ENCODE measurements at regions not wholly inside any gene's neighbourhood (a gene's known extent, or its start where the extent isn't known, plus 50 kb on each side); places are given as distances from the start of the nearest gene placed in this dataset.

- POLR2A ChIA-PET = no interaction called here
- DNase-seq = no peak
- Mint-ChIP-seq H3K4me1 (no peaks in the 10 kb centered on the region), H3K4me3 (no peak overlapping the region), H3K36me3 (no peaks in the 10 kb centered on the region), H3K9me3 (peaks cover 0 to 8% (median 2%) of the 10 kb centered on the region in 9 donors), H3K27ac (no peak overlapping the region), H3K27me3 (peaks cover 0 to 7% (median 0%) of the 10 kb centered on the region in 5 donors)
- ATAC-seq = no peak
These were observed 246.5 kb upstream of the GOLIM4 start for GRCh38 chr3:168341956-168342936.

DNA sequence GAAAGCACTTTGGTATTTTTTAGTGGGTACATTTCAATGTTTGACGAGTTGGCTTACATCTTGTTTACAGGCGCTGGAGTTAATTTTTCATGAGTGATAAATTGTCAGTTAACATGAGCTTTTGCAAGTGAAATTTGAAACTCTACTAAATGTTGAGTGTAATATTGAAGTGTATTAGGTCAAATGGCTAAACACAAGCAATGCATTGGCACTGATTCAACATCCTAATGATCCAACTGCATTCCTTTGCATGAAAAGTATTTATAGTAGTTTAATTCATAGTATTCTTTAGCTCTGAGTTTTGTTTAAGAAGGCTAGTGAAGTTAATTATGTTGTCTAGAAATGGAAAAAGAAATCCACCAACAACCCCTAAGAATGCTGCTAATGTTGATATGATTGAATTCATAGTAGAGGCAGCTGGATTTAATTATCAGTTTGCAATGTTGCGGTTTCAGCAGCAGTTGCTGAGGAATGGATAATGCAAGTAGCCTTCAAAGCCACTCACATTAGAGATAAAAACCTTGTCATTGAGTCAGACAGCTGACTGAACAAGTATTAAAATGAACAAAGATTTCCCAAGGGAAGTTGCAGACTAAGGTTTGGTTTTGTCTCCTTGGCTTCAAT, 245.6 kb upstream of the GOLIM4 start:
- no peaks in the 10 kb centered on the region for H3K4me1 Mint-ChIP-seq
- DNase-seq (no peak), ATAC-seq (no peak)
- peaks cover 0 to 4% (median 1%) of the 10 kb centered on the region in 9 donors for H3K9me3 Mint-ChIP-seq
- peaks cover 0 to 7% (median 0%) of the 10 kb centered on the region in 5 donors for H3K27me3 Mint-ChIP-seq
- no peak overlapping the region for H3K4me3 Mint-ChIP-seq
- no peaks in the 10 kb centered on the region for H3K36me3 Mint-ChIP-seq
- POLR2A ChIA-PET = no interaction called here
- no peak overlapping the region for H3K27ac Mint-ChIP-seq

DNA sequence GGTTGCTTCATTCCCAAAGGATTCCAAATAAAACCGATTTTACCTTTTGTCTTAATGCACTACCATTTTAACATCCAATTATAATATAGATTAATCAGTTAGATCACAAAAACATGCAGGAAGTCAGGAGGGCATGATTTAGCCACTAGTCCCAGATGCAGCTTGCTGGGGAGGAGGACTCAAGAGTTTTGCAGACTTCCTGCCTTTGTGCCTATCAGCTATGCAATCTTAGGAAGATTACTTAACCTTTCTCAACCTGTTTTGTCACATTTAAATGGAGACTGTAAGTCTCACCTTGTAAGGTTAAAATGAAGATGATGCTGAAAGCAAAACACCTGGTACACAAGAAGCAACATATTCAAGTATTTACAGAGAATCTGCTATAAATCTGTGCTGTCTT, 242.4 kb upstream of the GOLIM4 start:
- H3K36me3 Mint-ChIP-seq = no peaks in the 10 kb centered on the region
- ATAC-seq (no peak), DNase-seq (no peak)
- peaks cover 0 to 7% (median 0%) of the 10 kb centered on the region in 5 donors for H3K27me3 Mint-ChIP-seq
- H3K4me3 Mint-ChIP-seq = no peak overlapping the region
- no peaks in the 10 kb centered on the region for H3K9me3 Mint-ChIP-seq
- H3K27ac Mint-ChIP-seq = no peak overlapping the region
- H3K4me1 Mint-ChIP-seq = no peaks in the 10 kb centered on the region
- POLR2A ChIA-PET = no interaction called here

- no peak for DNase-seq
- no peaks in the 10 kb centered on the region for H3K9me3 Mint-ChIP-seq
- no peak for ATAC-seq
- POLR2A ChIA-PET = no interaction called here
- H3K27me3 Mint-ChIP-seq = peaks cover 0 to 7% (median 0%) of the 10 kb centered on the region in 5 donors
- no peaks in the 10 kb centered on the region for H3K36me3 Mint-ChIP-seq
- no peak overlapping the region for H3K4me3 Mint-ChIP-seq
- no peak overlapping the region for H3K27ac Mint-ChIP-seq
- H3K4me1 Mint-ChIP-seq = no peaks in the 10 kb centered on the region
These were observed 240.6 kb upstream of the GOLIM4 start for GRCh38 chr3:168336276-168336675.

DNA sequence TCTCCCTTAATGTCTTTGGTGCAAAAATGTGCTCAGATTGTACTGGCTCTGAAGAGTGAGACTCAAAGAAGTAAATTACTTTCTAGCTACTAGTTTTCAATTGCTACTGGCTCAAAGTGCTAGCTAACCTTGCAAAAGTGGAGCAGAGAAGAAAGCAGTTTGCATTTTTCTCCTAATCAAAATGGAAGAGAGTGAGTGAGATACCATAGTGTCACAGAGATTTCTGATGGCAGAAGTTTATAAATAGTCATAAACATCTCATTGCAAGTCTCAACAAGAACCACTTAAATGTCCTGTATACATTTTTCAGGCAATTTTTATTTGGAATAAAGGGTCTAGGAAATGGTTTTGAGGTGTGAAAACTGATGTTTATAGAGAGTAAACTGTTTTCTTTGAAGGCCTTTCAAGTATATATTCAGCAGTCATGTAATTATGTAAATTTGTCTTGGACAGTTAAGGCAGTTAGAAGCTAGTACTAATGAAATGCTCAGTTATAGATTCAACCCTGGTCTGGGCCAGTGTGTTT, 237.7 kb upstream of the GOLIM4 start:
- no peak overlapping the region for H3K4me3 Mint-ChIP-seq
- no peak for DNase-seq
- no peak overlapping the region for H3K27ac Mint-ChIP-seq
- H3K36me3 Mint-ChIP-seq = no peaks in the 10 kb centered on the region
- peaks cover 0 to 4% (median 0%) of the 10 kb centered on the region in 9 donors for H3K9me3 Mint-ChIP-seq
- POLR2A ChIA-PET = no interaction called here
- H3K4me1 Mint-ChIP-seq = no peaks in the 10 kb centered on the region
- H3K27me3 Mint-ChIP-seq = peaks cover 0 to 4% (median 0%) of the 10 kb centered on the region in 5 donors
- no peak for ATAC-seq

DNA sequence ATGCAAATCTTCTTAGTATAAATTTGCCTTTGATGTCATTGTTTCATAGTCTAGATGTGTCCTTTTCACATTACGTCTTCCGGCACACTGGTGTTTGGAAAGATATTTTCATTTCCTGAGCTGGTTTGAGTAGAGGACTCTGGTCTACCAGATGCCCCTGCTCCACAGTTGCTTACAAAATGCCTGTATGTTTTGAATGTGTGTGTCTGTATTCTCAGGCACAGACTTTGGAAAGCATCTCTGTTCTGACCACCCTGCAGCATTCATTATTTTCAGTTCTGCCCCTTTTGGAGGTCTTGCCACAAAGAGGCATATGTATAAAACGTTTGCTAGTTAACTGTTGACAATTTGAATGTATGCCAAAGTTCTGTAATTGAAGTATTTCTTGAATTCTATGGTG, 236.0 kb upstream of the GOLIM4 start:
- DNase-seq (no peak), ATAC-seq (no peak)
- Mint-ChIP-seq H3K9me3 (peaks cover 0 to 4% (median 0%) of the 10 kb centered on the region in 9 donors), H3K36me3 (no peaks in the 10 kb centered on the region), H3K27me3 (no peaks in the 10 kb centered on the region), H3K4me1 (no peaks in the 10 kb centered on the region), H3K4me3 (no peak overlapping the region), H3K27ac (no peak overlapping the region)
- POLR2A ChIA-PET = no interaction called here

GRCh38 chr3:168330983-168331382, 235.3 kb upstream of the GOLIM4 start:
- no peak for ATAC-seq
- POLR2A ChIA-PET = no interaction called here
- Mint-ChIP-seq H3K36me3 (no peaks in the 10 kb centered on the region), H3K27ac (no peak overlapping the region), H3K9me3 (peaks cover 0 to 5% (median 0%) of the 10 kb centered on the region in 9 donors), H3K4me1 (no peaks in the 10 kb centered on the region), H3K27me3 (no peaks in the 10 kb centered on the region), H3K4me3 (no peak overlapping the region)
- no peak for DNase-seq

- DNase-seq (no peak), ATAC-seq (no peak)
- Mint-ChIP-seq H3K4me1 (no peaks in the 10 kb centered on the region), H3K27me3 (no peaks in the 10 kb centered on the region), H3K36me3 (no peaks in the 10 kb centered on the region), H3K4me3 (no peak overlapping the region), H3K27ac (no peak overlapping the region), H3K9me3 (peaks cover 0 to 9% (median 0%) of the 10 kb centered on the region in 9 donors)
- POLR2A ChIA-PET = no interaction called here
These were observed 232.1 kb upstream of the GOLIM4 start for GRCh38 chr3:168327856-168328255.

DNA sequence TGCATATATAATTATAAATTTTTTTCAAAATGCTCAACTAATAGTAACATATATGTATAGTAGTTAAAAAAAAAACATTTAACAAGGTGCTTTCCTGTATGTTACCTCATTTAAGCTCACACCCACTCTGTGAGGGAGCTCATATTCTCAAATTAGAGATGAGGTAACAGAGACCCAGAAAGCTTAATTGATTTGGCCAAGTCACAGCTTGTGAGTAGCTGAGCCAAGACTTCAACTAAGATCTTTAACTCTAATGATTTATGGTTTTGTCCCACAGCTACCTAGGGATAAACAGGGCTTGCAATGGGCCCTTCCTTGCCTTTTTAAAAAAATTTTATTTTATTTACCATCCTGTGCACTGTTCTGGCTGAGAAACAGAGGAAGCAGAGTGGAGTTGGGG, 230.0 kb upstream of the GOLIM4 start:
- H3K36me3 Mint-ChIP-seq = no peaks in the 10 kb centered on the region
- peaks cover 0 to 9% (median 0%) of the 10 kb centered on the region in 9 donors for H3K9me3 Mint-ChIP-seq
- no peak overlapping the region for H3K27ac Mint-ChIP-seq
- no peaks in the 10 kb centered on the region for H3K4me1 Mint-ChIP-seq
- no peak overlapping the region for H3K4me3 Mint-ChIP-seq
- DNase-seq = no peak
- no peak for ATAC-seq
- H3K27me3 Mint-ChIP-seq = no peaks in the 10 kb centered on the region
- POLR2A ChIA-PET = no interaction called here

- Mint-ChIP-seq H3K27ac (no peak overlapping the region), H3K27me3 (peaks cover 0 to 2% (median 0%) of the 10 kb centered on the region in 5 donors), H3K9me3 (peaks cover 0 to 9% (median 0%) of the 10 kb centered on the region in 9 donors), H3K4me1 (no peaks in the 10 kb centered on the region), H3K36me3 (no peaks in the 10 kb centered on the region), H3K4me3 (no peak overlapping the region)
- POLR2A ChIA-PET = no interaction called here
- ATAC-seq (no peak), DNase-seq (no peak)
These were observed 227.2 kb upstream of the GOLIM4 start for GRCh38 chr3:168322941-168323340.

- ATAC-seq (no peak), DNase-seq (no peak)
- POLR2A ChIA-PET = no interaction called here
- H3K27me3 Mint-ChIP-seq = peaks cover 0 to 2% (median 0%) of the 10 kb centered on the region in 5 donors
- no peaks in the 10 kb centered on the region for H3K4me1 Mint-ChIP-seq
- H3K9me3 Mint-ChIP-seq = peaks cover 0 to 3% (median 0%) of the 10 kb centered on the region in 9 donors
- H3K27ac Mint-ChIP-seq = no peak overlapping the region
- no peaks in the 10 kb centered on the region for H3K36me3 Mint-ChIP-seq
- no peak overlapping the region for H3K4me3 Mint-ChIP-seq
These were observed 218.4 kb upstream of the GOLIM4 start for GRCh38 chr3:168314166-168314565.

- Mint-ChIP-seq H3K9me3 (peaks cover 0 to 3% (median 0%) of the 10 kb centered on the region in 9 donors), H3K27me3 (no peaks in the 10 kb centered on the region), H3K36me3 (no peaks in the 10 kb centered on the region), H3K4me3 (no peak overlapping the region), H3K4me1 (no peaks in the 10 kb centered on the region), H3K27ac (no peak overlapping the region)
- ATAC-seq (no peak), DNase-seq (no peak)
- POLR2A ChIA-PET = no interaction called here
These were observed 217.3 kb upstream of the GOLIM4 start for GRCh38 chr3:168312984-168313383.

- no peak overlapping the region for H3K27ac Mint-ChIP-seq
- H3K36me3 Mint-ChIP-seq = no peaks in the 10 kb centered on the region
- H3K4me3 Mint-ChIP-seq = no peak overlapping the region
- DNase-seq (no peak), ATAC-seq (no peak)
- H3K27me3 Mint-ChIP-seq = no peaks in the 10 kb centered on the region
- POLR2A ChIA-PET = no interaction called here
- peaks cover 0 to 9% (median 4%) of the 10 kb centered on the region in 9 donors for H3K9me3 Mint-ChIP-seq
- no peaks in the 10 kb centered on the region for H3K4me1 Mint-ChIP-seq
These were observed 212.2 kb upstream of the GOLIM4 start for GRCh38 chr3:168307893-168308292.
